GM12878 (cell line): ENCODE measurements at regions not wholly inside any gene's neighbourhood (a gene's known extent, or its start where the extent isn't known, plus 50 kb on each side); places are given as distances from the start of the nearest gene placed in this dataset.

Experiments
- ATAC-seq: fragments of 200-7000 bp; cut with Tn5 transposase; 3 replicates; pipeline ENCODE4 v1.9.1; 2020; ENCODE audit warnings: mild to moderate bottlenecking, moderate library complexity
- BruUV-seq: library from RNA; stranded (reverse); fragments of 400-500 nt; replicated peaks from 2 replicates; lab custom pipeline; 2021; lab: Mats Ljungman, UMichigan
- CTCF ChIA-PET: fragments of 300-600 bp; sonication (Branson Sonifier 250); formaldehyde crosslinking; extraction: SDS; loops from one replicate; lab custom pipeline; 2021; ENCODE audit warnings: inconsistent platforms; lab: Yijun Ruan, JAX
- POLR2A ChIA-PET: fragments of 350-600 bp; formaldehyde crosslinking; extraction: SDS; loops from one replicate; lab custom pipeline; 2021; ENCODE audit warnings: inconsistent platforms; lab: Charles Lee
- RAD21 ChIA-PET: fragments of 300-600 bp; sonication (Branson Sonifier 250); formaldehyde crosslinking; loops from one replicate; lab custom pipeline; 2023; ENCODE audit warnings: antibody characterized with exemption; ENCODE audit not compliant: unreplicated experiment; lab: Charles Lee
- SMC1A ChIA-PET: fragments of 300-600 bp; sonication (Branson Sonifier 250); formaldehyde crosslinking; loops from one replicate; lab custom pipeline; 2023; ENCODE audit not compliant: unreplicated experiment, uncharacterized antibody; lab: Charles Lee
- DNase-seq: peaks from one replicate; pipeline ENCODE4 v3.0.0-alpha.2; 2011; ENCODE audit warnings: low read depth, low spot score
- FAIRE-seq: peaks from 3 replicates; lab custom pipeline; 2011; peaks lifted over from hg19 to GRCh38; lab: Jason Lieb, UNC
- H2AFZ ChIP-seq: 2 replicates; pipeline ENCODE4 v1.6.0; 2011; ENCODE audit warnings: low read depth, low read length, control low read depth; ENCODE audit not compliant: control insufficient read depth
- H3K27ac ChIP-seq: 2 replicates; pipeline ENCODE4 v1.5.1; 2011; ENCODE audit warnings: control low read depth; ENCODE audit not compliant: control insufficient read depth, insufficient read depth
- H3K27me3 ChIP-seq, 2 experiments: replicated peaks in 1 of 2; 2 replicates each; pipeline versions ENCODE4 v1.6.0 to v1.6.1; 2011; ENCODE audit warnings: low read length in 1 of 2; ENCODE audit not compliant: control insufficient read depth in 2 of 2, insufficient read depth in 2 of 2
- H3K36me3 ChIP-seq, 2 experiments: 2 replicates each; pipeline ENCODE4 v1.5.1; 2011; ENCODE audit warnings: low read length in 1 of 2; ENCODE audit not compliant: control insufficient read depth in 2 of 2, insufficient read depth in 2 of 2
- H3K4me1 ChIP-seq: 2 replicates; pipeline ENCODE4 v1.6.1; 2011; ENCODE audit warnings: mild to moderate bottlenecking, low read length, moderate library complexity, mixed read lengths; ENCODE audit not compliant: control insufficient read depth, insufficient read depth
- H3K4me2 ChIP-seq: 2 replicates; pipeline ENCODE4 v1.6.0; 2011; ENCODE audit warnings: control low read depth; ENCODE audit not compliant: control insufficient read depth, insufficient read depth
- H3K4me3 ChIP-seq: fragments of 200-600 bp; sonication (generic); 2 replicates; pipeline ENCODE4 v1.5.1; 2016
- H3K79me2 ChIP-seq: 2 replicates; pipeline ENCODE4 v1.6.0; 2011; ENCODE audit warnings: low read length; ENCODE audit not compliant: control insufficient read depth, insufficient read depth
- H3K9ac ChIP-seq: 2 replicates; pipeline ENCODE4 v1.8.0; 2011; ENCODE audit warnings: low read length, control low read depth, mixed read lengths; ENCODE audit not compliant: control insufficient read depth, insufficient read depth
- H3K9me3 ChIP-seq: replicated peaks from 3 replicates; pipeline ENCODE4 v1.5.1; 2011; ENCODE audit warnings: mild to moderate bottlenecking, low read length; ENCODE audit not compliant: control insufficient read depth, insufficient read depth
- H4K20me1 ChIP-seq: 2 replicates; pipeline ENCODE4 v1.6.0; 2011; ENCODE audit not compliant: control insufficient read depth, insufficient read depth
- E2F4 ChIP-seq: IDR thresholded peaks from 2 replicates; pipeline ENCODE4 v1.6.1; 2012; ENCODE audit warnings: low read depth, low read length, improper control_type of control experiment
- ESRRA ChIP-seq: IDR thresholded peaks from 2 replicates; pipeline ENCODE4 v1.6.1; 2012; ENCODE audit warnings: mild to moderate bottlenecking, low read length, improper control_type of control experiment
- JUNB ChIP-seq: IDR thresholded peaks from 2 replicates; pipeline ENCODE4 v1.6.1; 2016; ENCODE audit warnings: antibody characterized with exemption, mild to moderate bottlenecking
- JUND ChIP-seq: IDR thresholded peaks from 2 replicates; pipeline ENCODE4 v1.6.1; 2012; ENCODE audit warnings: low read depth, mild to moderate bottlenecking, low read length, improper control_type of control experiment, moderate library complexity
- MAX ChIP-seq: IDR thresholded peaks from 2 replicates; pipeline ENCODE4 v1.6.1; 2012; ENCODE audit warnings: low read depth, low read length, improper control_type of control experiment
- SMC3 ChIP-seq: IDR thresholded peaks from 2 replicates; pipeline ENCODE4 v1.6.1; 2011; ENCODE audit warnings: low read length, improper control_type of control experiment, borderline replicate concordance
- TARDBP ChIP-seq: IDR thresholded peaks from 2 replicates; pipeline ENCODE4 v1.6.1; 2016; ENCODE audit warnings: borderline replicate concordance
- ZBTB4 ChIP-seq: fragments of 450-650 bp; formaldehyde crosslinking; IDR thresholded peaks from 2 replicates; pipeline ENCODE4 v1.4.0; 2022; ENCODE audit warnings: mild to moderate bottlenecking, moderate library complexity
- WGBS: methylation state at CpG from one replicate; pipeline ENCODE4 v1.1.6; 2016; ENCODE audit warnings: low lambda C conversion rate; ENCODE audit not compliant: insufficient replicate concordance, insufficient coverage; ENCODE audit errors: missing lambda C conversion rate; 5-methylcytosine and 5-hydroxymethylcytosine counted together
- in situ Hi-C: fragments of 300-500 bp; cut with MboI; formaldehyde crosslinking; loops from 9 replicates; pipeline ENCODE4 v1.14.3; 2018; ENCODE audit warnings: mixed read lengths
- intact Hi-C: fragments of 100-400 bp; cut with micrococcal nuclease; formaldehyde crosslinking; loops from one replicate; pipeline ENCODE4 v1.14.2; 2022; ENCODE audit not compliant: unreplicated experiment

- no peaks in the 10 kb centered on the region for H3K79me2 ChIP-seq
- no peaks in the 10 kb centered on the region for H3K9me3 ChIP-seq
- CTCF ChIA-PET: no interaction called here
- H3K4me2 ChIP-seq: no peak overlapping the region
- no peaks in the 10 kb centered on the region for H3K27me3 ChIP-seq
- ATAC-seq: peak; percentile 72
- no peak overlapping the region for H3K27ac ChIP-seq
- H3K4me1 ChIP-seq: no peaks in the 10 kb centered on the region
- H3K4me3 ChIP-seq: no peak overlapping the region
- H3K36me3 ChIP-seq: no peaks in the 10 kb centered on the region
- intact Hi-C loops (no loop called here), in situ Hi-C loops (no loop called here)
- no peak overlapping the region for H2AFZ ChIP-seq
- no peak for DNase-seq
- WGBS: 5% methylated on average over 6 of the region's 6 CpGs
- BruUV-seq: no TSS peak
- SMC1A ChIA-PET: no interaction called here
- no peaks in the 10 kb centered on the region for H4K20me1 ChIP-seq
- FAIRE-seq: no peak
- no peak overlapping the region for H3K9ac ChIP-seq
- POLR2A ChIA-PET: no interaction called here
- TF ChIP-seq E2F4 (no peak), JUNB (peak; percentile 27; the same call in 1 of the 2 replicates)
- RAD21 ChIA-PET: no interaction called here
Observed at GRCh38 chr7:69373171-69374043, 224.9 kb upstream of the AUTS2 start.

DNA sequence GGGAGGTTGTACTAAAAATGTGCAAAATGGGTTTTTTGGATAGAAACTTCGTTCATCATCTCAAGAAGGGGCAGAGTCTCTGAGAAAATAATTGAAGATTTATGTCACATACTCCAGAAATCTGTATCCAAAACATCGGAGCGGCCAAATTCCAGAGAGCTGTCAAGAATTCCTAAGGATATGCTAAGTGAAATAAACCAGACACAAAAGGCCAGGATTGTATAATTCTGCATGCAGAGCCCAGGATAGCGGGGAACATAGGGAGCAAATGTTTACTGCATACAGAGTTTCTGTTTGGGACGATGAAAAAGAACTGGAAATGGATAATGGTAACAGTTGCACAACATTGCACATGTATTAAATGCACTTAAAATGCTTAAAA lies 224.2 kb upstream of the AUTS2 start:
- 37% methylated on average over 5 of the region's 5 CpGs for WGBS
- no peak for FAIRE-seq
- TF ChIP-seq MAX: no peak
- TF ChIP-seq ZBTB4 (CRISPR knock-in tag): no peak
- no peak for TF ChIP-seq ESRRA
- no peak for TF ChIP-seq JUNB
- no peak for TF ChIP-seq TARDBP
- no peak for TF ChIP-seq SMC3
- no peak for TF ChIP-seq JUND

More for the DNA sequence above, 224.2 kb upstream of the AUTS2 start:
- H3K9ac ChIP-seq: no peak overlapping the region
- BruUV-seq: no TSS peak
- no peak overlapping the region for H3K4me2 ChIP-seq
- H2AFZ ChIP-seq: no peak overlapping the region
- ATAC-seq (no peak), DNase-seq (no peak)
- no peaks in the 10 kb centered on the region for H4K20me1 ChIP-seq
- H3K36me3 ChIP-seq: no peaks in the 10 kb centered on the region
- CTCF ChIA-PET: no interaction called here
- no peaks in the 10 kb centered on the region for H3K27me3 ChIP-seq
- in situ Hi-C loops: no loop called here
- H3K4me3 ChIP-seq: no peak overlapping the region
- H3K4me1 ChIP-seq: no peaks in the 10 kb centered on the region
- H3K27ac ChIP-seq: no peak overlapping the region
- H3K9me3 ChIP-seq: no peaks in the 10 kb centered on the region
- SMC1A ChIA-PET: no interaction called here
- no peaks in the 10 kb centered on the region for H3K79me2 ChIP-seq
- RAD21 ChIA-PET: no interaction called here
- POLR2A ChIA-PET: no interaction called here
- intact Hi-C loops: no loop called here
